Hepatocyte (in vitro differentiated cells): ENCODE measurements at regions not wholly inside any gene's neighbourhood (a gene's known extent, or its start where the extent isn't known, plus 50 kb on each side); places are given as distances from the start of the nearest gene placed in this dataset.

Source experiments
- DNase-seq: peaks from one replicate; pipeline ENCODE4 v3.0.0-alpha.2; 2016; ENCODE audit warnings: low spot score
- H2AFZ ChIP-seq: fragments of 200-600 bp; sonication (generic); 2 replicates; pipeline ENCODE4 v1.6.0; 2016; ENCODE audit warnings: antibody characterized with exemption, mild to moderate bottlenecking
- H3K27ac ChIP-seq: fragments of 200-600 bp; sonication (generic); 2 replicates; pipeline ENCODE4 v1.5.1; 2016; ENCODE audit warnings: mild to moderate bottlenecking
- H3K27me3 ChIP-seq: fragments of 200-600 bp; sonication (generic); 2 replicates; pipeline ENCODE4 v1.6.1; 2016
- H3K36me3 ChIP-seq: fragments of 200-600 bp; sonication (generic); replicated peaks from 2 replicates; pipeline ENCODE4 v1.5.1; 2016; ENCODE audit warnings: low read depth; ENCODE audit not compliant: insufficient read depth
- H3K4me1 ChIP-seq: fragments of 200-600 bp; sonication (generic); 2 replicates; pipeline ENCODE4 v1.5.1; 2016; ENCODE audit warnings: mild to moderate bottlenecking, moderate library complexity; ENCODE audit not compliant: insufficient read depth
- H3K4me2 ChIP-seq: fragments of 200-600 bp; sonication (generic); 2 replicates; pipeline ENCODE4 v1.6.0; 2016
- H3K4me3 ChIP-seq: fragments of 200-600 bp; sonication (generic); 2 replicates; pipeline ENCODE4 v1.5.1; 2016; ENCODE audit warnings: mild to moderate bottlenecking
- H3K79me2 ChIP-seq: fragments of 200-600 bp; sonication (generic); 2 replicates; pipeline ENCODE4 v1.6.0; 2017; ENCODE audit warnings: mild to moderate bottlenecking
- H3K9me2 ChIP-seq: fragments of 200-600 bp; sonication (generic); replicated peaks from 2 replicates; pipeline ENCODE4 v1.6.0; 2017; ENCODE audit warnings: mild to moderate bottlenecking; ENCODE audit not compliant: insufficient read depth
- H3K9me3 ChIP-seq: fragments of 200-600 bp; sonication (generic); 2 replicates; pipeline ENCODE4 v1.5.1; 2016; ENCODE audit warnings: low read depth, mild to moderate bottlenecking
- H4K20me1 ChIP-seq: fragments of 200-600 bp; sonication (generic); 2 replicates; pipeline ENCODE4 v1.6.0; 2016; ENCODE audit warnings: mild to moderate bottlenecking; ENCODE audit not compliant: insufficient read depth, poor library complexity, severe bottlenecking
- CTCF ChIP-seq: fragments of 200-600 bp; sonication (generic); IDR thresholded peaks from 2 replicates; pipeline ENCODE4 v1.5.1; 2016; ENCODE audit warnings: antibody characterized with exemption, mild to moderate bottlenecking; ENCODE audit not compliant: poor library complexity
- EZH2 ChIP-seq: fragments of 200-600 bp; sonication (generic); IDR thresholded peaks from 2 replicates; pipeline ENCODE4 v1.6.1; 2016; ENCODE audit warnings: antibody characterized with exemption, mild to moderate bottlenecking, borderline replicate concordance
- EZH2phosphoT487 ChIP-seq: fragments of 200-600 bp; sonication (generic); IDR thresholded peaks from one replicate; pipeline ENCODE4 v1.6.1; 2018; ENCODE audit warnings: antibody characterized with exemption, mild to moderate bottlenecking, low read depth, moderate library complexity; ENCODE audit not compliant: unreplicated experiment, severe bottlenecking
- WGBS: methylation state at CpG from one replicate; pipeline ENCODE4 v1.1.6; 2016; ENCODE audit warnings: low lambda C conversion rate; ENCODE audit errors: missing lambda C conversion rate; 5-methylcytosine and 5-hydroxymethylcytosine counted together

GRCh38 chr10:36263871-36264270, 621.8 kb upstream of the FZD8 start:
- no peaks in the 10 kb centered on the region for H3K27me3 ChIP-seq
- H3K4me2 ChIP-seq, result no peak overlapping the region
- H3K27ac ChIP-seq, result no peak overlapping the region
- H3K4me1 ChIP-seq, result no peaks in the 10 kb centered on the region
- 96% methylated on average over 3 of the region's 3 CpGs for WGBS
- TF ChIP-seq EZH2phosphoT487 (no peak), EZH2 (no peak), CTCF (no peak)
- no peaks in the 10 kb centered on the region for H3K79me2 ChIP-seq
- H3K36me3 ChIP-seq, result no peaks in the 10 kb centered on the region
- no peak overlapping the region for H3K4me3 ChIP-seq
- peaks cover 5% of the 10 kb centered on the region for H3K9me3 ChIP-seq
- no peaks in the 10 kb centered on the region for H4K20me1 ChIP-seq
- no peaks in the 10 kb centered on the region for H3K9me2 ChIP-seq
- no peak for DNase-seq
- H2AFZ ChIP-seq, result no peak overlapping the region

GRCh38 chr10:36256948-36257356, 614.9 kb upstream of the FZD8 start:
- no peak for TF ChIP-seq CTCF
- no peak for TF ChIP-seq EZH2phosphoT487
- TF ChIP-seq EZH2, result no peak
- no peak overlapping the region for H2AFZ ChIP-seq
- peak; percentile 13 for DNase-seq
- H3K4me3 ChIP-seq, result no peak overlapping the region
- no peaks in the 10 kb centered on the region for H3K9me2 ChIP-seq
- 53% methylated on average over 2 of the region's 2 CpGs for whole genome bisulfite sequencing
- H3K36me3 ChIP-seq, result no peaks in the 10 kb centered on the region
- H3K9me3 ChIP-seq, result no peaks in the 10 kb centered on the region
- H4K20me1 ChIP-seq, result no peaks in the 10 kb centered on the region
- peak overlapping the region; percentile 30 for H3K4me2 ChIP-seq
- peaks cover 4% of the 10 kb centered on the region for H3K4me1 ChIP-seq
- no peaks in the 10 kb centered on the region for H3K27me3 ChIP-seq
- no peaks in the 10 kb centered on the region for H3K79me2 ChIP-seq
- no peak overlapping the region for H3K27ac ChIP-seq

GRCh38 chr10:36256166-36256565, 614.1 kb upstream of the FZD8 start:
- DNase-seq, result peak; percentile 52
- H2AFZ ChIP-seq, result no peak overlapping the region
- no peak for TF ChIP-seq CTCF
- H3K27me3 ChIP-seq, result no peaks in the 10 kb centered on the region
- no peaks in the 10 kb centered on the region for H3K79me2 ChIP-seq
- WGBS, result 41% methylated on average over 2 of the region's 2 CpGs
- peak overlapping the region; percentile 30 for H3K4me2 ChIP-seq
- H3K4me3 ChIP-seq, result no peak overlapping the region
- peaks cover 4% of the 10 kb centered on the region for H3K4me1 ChIP-seq
- H3K9me3 ChIP-seq, result no peaks in the 10 kb centered on the region
- no peaks in the 10 kb centered on the region for H4K20me1 ChIP-seq
- H3K36me3 ChIP-seq, result no peaks in the 10 kb centered on the region
- H3K9me2 ChIP-seq, result no peaks in the 10 kb centered on the region
- H3K27ac ChIP-seq, result no peak overlapping the region

GRCh38 chr10:36254199-36254598, 612.1 kb upstream of the FZD8 start:
- no peaks in the 10 kb centered on the region for H3K79me2 ChIP-seq
- no peak overlapping the region for H3K4me3 ChIP-seq
- no peaks in the 10 kb centered on the region for H3K9me2 ChIP-seq
- H4K20me1 ChIP-seq, result no peaks in the 10 kb centered on the region
- no peak for DNase-seq
- no peaks in the 10 kb centered on the region for H3K27me3 ChIP-seq
- TF ChIP-seq CTCF, result no peak
- TF ChIP-seq EZH2phosphoT487, result no peak
- no peak for TF ChIP-seq EZH2
- no peak overlapping the region for H2AFZ ChIP-seq
- no peak overlapping the region for H3K4me2 ChIP-seq
- no peaks in the 10 kb centered on the region for H3K9me3 ChIP-seq
- no peak overlapping the region for H3K27ac ChIP-seq
- peaks cover 4% of the 10 kb centered on the region for H3K4me1 ChIP-seq
- H3K36me3 ChIP-seq, result no peaks in the 10 kb centered on the region
- WGBS, result 57% methylated on average over 3 of the region's 3 CpGs
